ENCODE measurements at regions not wholly inside any gene's neighbourhood (a gene's known extent, or its start where the extent isn't known, plus 50 kb on each side); places are given as distances from the start of the nearest gene placed in this dataset.

DNA sequence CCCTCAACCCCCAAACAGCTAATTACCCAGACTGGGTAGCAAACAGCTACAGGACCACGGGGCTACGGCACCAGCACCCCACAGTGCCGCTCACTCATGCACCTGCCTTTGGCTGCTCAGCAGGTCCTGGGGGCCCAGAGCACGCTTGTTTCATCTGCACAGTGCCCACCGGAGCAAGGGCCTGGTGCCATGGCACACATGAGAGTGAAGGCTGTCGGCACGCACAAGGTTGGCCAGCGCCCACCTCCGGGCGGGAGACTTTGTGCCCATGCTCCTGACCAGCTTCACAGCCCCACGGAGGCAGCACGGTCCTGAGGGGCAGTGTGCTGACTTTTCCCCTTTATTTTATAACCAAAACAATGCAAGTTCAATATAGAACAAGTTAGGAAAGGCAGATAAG is 135.9 kb upstream of the NSMCE3 start:
- TF ChIP-seq EZH2phosphoT487 (IDR thresholded peaks at IDR 0.05) (no peak), EZH2 (IDR thresholded peaks at IDR 0.05) (no peak)
- TF ChIP-seq, protein P1, sequence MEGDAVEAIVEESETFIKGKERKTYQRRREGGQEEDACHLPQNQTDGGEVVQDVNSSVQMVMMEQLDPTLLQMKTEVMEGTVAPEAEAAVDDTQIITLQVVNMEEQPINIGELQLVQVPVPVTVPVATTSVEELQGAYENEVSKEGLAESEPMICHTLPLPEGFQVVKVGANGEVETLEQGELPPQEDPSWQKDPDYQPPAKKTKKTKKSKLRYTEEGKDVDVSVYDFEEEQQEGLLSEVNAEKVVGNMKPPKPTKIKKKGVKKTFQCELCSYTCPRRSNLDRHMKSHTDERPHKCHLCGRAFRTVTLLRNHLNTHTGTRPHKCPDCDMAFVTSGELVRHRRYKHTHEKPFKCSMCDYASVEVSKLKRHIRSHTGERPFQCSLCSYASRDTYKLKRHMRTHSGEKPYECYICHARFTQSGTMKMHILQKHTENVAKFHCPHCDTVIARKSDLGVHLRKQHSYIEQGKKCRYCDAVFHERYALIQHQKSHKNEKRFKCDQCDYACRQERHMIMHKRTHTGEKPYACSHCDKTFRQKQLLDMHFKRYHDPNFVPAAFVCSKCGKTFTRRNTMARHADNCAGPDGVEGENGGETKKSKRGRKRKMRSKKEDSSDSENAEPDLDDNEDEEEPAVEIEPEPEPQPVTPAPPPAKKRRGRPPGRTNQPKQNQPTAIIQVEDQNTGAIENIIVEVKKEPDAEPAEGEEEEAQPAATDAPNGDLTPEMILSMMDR (IDR thresholded peaks at IDR 0.05) = no peak
- Mint-ChIP-seq H3K27ac (no peak overlapping the region), H3K4me1 (peaks cover 9% of the 10 kb centered on the region), H3K36me3 (no peaks in the 10 kb centered on the region), H3K4me3 (no peak overlapping the region), H3K9me3 (no peaks in the 10 kb centered on the region), H3K27me3 (ENCODE audit: insufficient read depth, low read depth) (no peaks in the 10 kb centered on the region)
- Histone ChIP-seq H3F3A (ENCODE audit: low read depth) (peaks cover 7% of the 10 kb centered on the region), H3K27me3 (no peaks in the 10 kb centered on the region), H3K4me3 (no peak overlapping the region), H3K27ac (no peak overlapping the region), H3K4me1 (peaks cover 5% of the 10 kb centered on the region), H3K36me3 (no peaks in the 10 kb centered on the region), H4K20me1 (ENCODE audit: low read depth) (no peaks in the 10 kb centered on the region), H3K9ac (no peak overlapping the region), H3K4me2 (no peak overlapping the region), H2AFZ (replicated peaks) (no peak overlapping the region), H3K79me2 (ENCODE audit: low read depth) (no peaks in the 10 kb centered on the region), H3K9me3 (ENCODE audit: low read depth) (no peaks in the 10 kb centered on the region)
- DNase-seq (ENCODE audit: low spot score) = no peak

DNA sequence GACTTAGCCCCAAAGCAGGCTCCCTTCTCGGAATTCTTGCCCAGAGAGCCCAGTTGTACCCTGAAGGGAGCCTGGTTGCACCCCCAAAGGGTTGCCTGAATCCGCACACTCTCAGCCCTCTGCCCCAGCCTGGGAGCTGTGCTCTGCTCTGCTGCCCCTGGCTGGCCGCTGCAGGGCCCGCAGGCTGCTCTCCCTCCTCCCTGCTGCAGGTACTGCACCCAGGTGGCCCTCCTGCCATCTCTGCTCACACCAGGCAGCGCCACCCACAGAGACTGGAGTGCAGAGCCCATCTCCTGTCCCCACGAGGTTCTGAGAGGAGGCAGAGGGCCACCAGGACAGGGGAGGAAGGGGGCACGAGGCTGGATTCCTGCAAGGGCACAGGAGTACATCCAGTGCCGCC is 134.2 kb upstream of the NSMCE3 start:
- Histone ChIP-seq H3K4me2 (no peak overlapping the region), H3K79me2 (ENCODE audit: low read depth) (no peaks in the 10 kb centered on the region), H4K20me1 (ENCODE audit: low read depth) (no peaks in the 10 kb centered on the region), H2AFZ (replicated peaks) (no peak overlapping the region), H3F3A (ENCODE audit: low read depth) (no peaks in the 10 kb centered on the region), H3K36me3 (no peaks in the 10 kb centered on the region), H3K4me3 (no peak overlapping the region), H3K27ac (no peak overlapping the region), H3K27me3 (no peaks in the 10 kb centered on the region), H3K4me1 (no peaks in the 10 kb centered on the region), H3K9me3 (ENCODE audit: low read depth) (no peaks in the 10 kb centered on the region), H3K9ac (no peak overlapping the region)
- no peaks in the 10 kb centered on the region for H3K9me3 Mint-ChIP-seq
- peaks cover 4% of the 10 kb centered on the region for H3K4me1 Mint-ChIP-seq
- no peaks in the 10 kb centered on the region for H3K36me3 Mint-ChIP-seq
- no peaks in the 10 kb centered on the region for H3K27me3 Mint-ChIP-seq (ENCODE audit: insufficient read depth, low read depth)
- peak; percentile 63 for DNase-seq (ENCODE audit: low spot score)
- TF ChIP-seq, protein P1 (IDR thresholded peaks at IDR 0.05) = peak; percentile 50
- TF ChIP-seq EZH2phosphoT487 (IDR thresholded peaks at IDR 0.05) (no peak), EZH2 (IDR thresholded peaks at IDR 0.05) (no peak)
- H3K4me3 Mint-ChIP-seq = no peak overlapping the region
- H3K27ac Mint-ChIP-seq = no peak overlapping the region

DNA sequence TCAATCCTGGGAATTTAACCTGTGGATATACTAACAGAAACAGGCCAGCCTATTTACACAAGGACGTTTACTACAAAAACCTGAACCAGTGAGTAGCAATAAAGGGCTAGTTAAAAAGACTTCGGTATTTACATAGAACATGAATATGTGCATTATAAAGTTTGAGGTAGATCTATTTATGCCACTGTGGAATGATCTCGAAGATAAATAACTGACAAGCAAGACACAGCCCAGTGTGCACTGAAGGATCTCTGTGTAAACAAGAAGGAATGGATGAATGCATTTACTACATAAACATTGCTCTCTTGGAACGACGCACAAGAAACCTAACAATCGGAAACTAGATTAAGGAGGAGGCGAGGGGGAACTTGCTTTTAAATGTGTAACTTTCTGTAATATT is 132.0 kb upstream of the NSMCE3 start:
- no peaks in the 10 kb centered on the region for H3K36me3 ChIP-seq
- Mint-ChIP-seq H3K36me3 (no peaks in the 10 kb centered on the region), H3K9me3 (no peaks in the 10 kb centered on the region), H3K27ac (no peak overlapping the region), H3K27me3 (ENCODE audit: insufficient read depth, low read depth) (peaks cover 2% of the 10 kb centered on the region), H3K4me3 (no peak overlapping the region), H3K4me1 (peaks cover 6% of the 10 kb centered on the region)
- H3K9me3 ChIP-seq (ENCODE audit: low read depth) = no peaks in the 10 kb centered on the region
- H3K27me3 ChIP-seq = no peaks in the 10 kb centered on the region
- no peak for DNase-seq (ENCODE audit: low spot score)
- no peak overlapping the region for H3K9ac ChIP-seq
- TF ChIP-seq, protein P1 (IDR thresholded peaks at IDR 0.05) = no peak
- no peak for TF ChIP-seq EZH2phosphoT487 (IDR thresholded peaks at IDR 0.05)
- H3K27ac ChIP-seq = no peak overlapping the region
- no peak overlapping the region for H2AFZ ChIP-seq (replicated peaks)
- no peaks in the 10 kb centered on the region for H3K4me1 ChIP-seq
- H3K4me3 ChIP-seq = no peak overlapping the region
- H3K79me2 ChIP-seq (ENCODE audit: low read depth) = no peaks in the 10 kb centered on the region
- H3K4me2 ChIP-seq = no peak overlapping the region
- H3F3A ChIP-seq (ENCODE audit: low read depth) = no peaks in the 10 kb centered on the region
- H4K20me1 ChIP-seq (ENCODE audit: low read depth) = no peaks in the 10 kb centered on the region

DNA sequence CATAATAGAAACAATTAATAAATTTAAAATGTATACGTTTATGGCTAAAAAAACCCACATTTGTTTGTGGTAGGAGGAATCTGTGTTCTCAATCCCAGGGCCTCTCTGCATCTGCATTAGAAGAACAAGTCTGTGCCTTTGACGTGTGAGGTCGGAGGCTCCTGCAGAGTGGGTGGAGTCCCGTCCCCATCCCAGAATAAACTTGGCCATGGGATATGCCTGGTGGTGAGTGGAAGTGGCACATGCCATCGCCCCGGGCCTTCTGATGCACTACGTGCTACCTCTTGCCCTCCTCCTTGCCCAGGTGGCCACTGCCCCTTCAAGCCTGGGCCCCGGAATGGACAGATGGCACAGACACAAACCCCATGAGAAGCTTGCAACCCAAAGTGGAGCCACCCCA is 131.1 kb upstream of the NSMCE3 start:
- Mint-ChIP-seq H3K9me3 (no peaks in the 10 kb centered on the region), H3K36me3 (no peaks in the 10 kb centered on the region), H3K27ac (no peak overlapping the region), H3K4me3 (no peak overlapping the region), H3K4me1 (peaks cover 6% of the 10 kb centered on the region), H3K27me3 (ENCODE audit: insufficient read depth, low read depth) (peaks cover 2% of the 10 kb centered on the region)
- Histone ChIP-seq H3K4me2 (no peak overlapping the region), H3K79me2 (ENCODE audit: low read depth) (no peaks in the 10 kb centered on the region), H3K4me3 (no peak overlapping the region), H3K9me3 (ENCODE audit: low read depth) (no peaks in the 10 kb centered on the region), H2AFZ (replicated peaks) (no peak overlapping the region), H3K27ac (no peak overlapping the region), H3K36me3 (no peaks in the 10 kb centered on the region), H4K20me1 (ENCODE audit: low read depth) (no peaks in the 10 kb centered on the region), H3K27me3 (no peaks in the 10 kb centered on the region), H3K9ac (no peak overlapping the region), H3K4me1 (no peaks in the 10 kb centered on the region), H3F3A (ENCODE audit: low read depth) (no peaks in the 10 kb centered on the region)
- no peak for TF ChIP-seq EZH2phosphoT487 (IDR thresholded peaks at IDR 0.05)
- TF ChIP-seq EZH2 (IDR thresholded peaks at IDR 0.05) = no peak
- TF ChIP-seq, protein P1 (IDR thresholded peaks at IDR 0.05) = no peak
- DNase-seq (ENCODE audit: low spot score) = no peak
